HCT116 (cell line): ENCODE measurements at regions not wholly inside any gene's neighbourhood (a gene's known extent, or its start where the extent isn't known, plus 50 kb on each side); places are given as distances from the start of the nearest gene placed in this dataset.
"Not testable (repeated sequence)": the region's sequence is repeated elsewhere in the genome, so short reads cannot be mapped to it uniquely, and the experiment has no call there.

Experiments
- ATAC-seq: fragments of 200-7000 bp; cut with Tn5 transposase; 2 replicates; pipeline ENCODE4 v1.9.1; 2020; ENCODE audit warnings: mild to moderate bottlenecking, moderate library complexity
- BruUV-seq: library from RNA; stranded (reverse); fragments of 400-500 nt; replicated peaks from 2 replicates; lab custom pipeline; 2021; lab: Mats Ljungman, UMichigan
- CTCF ChIA-PET: fragments of 300-600 bp; sonication (Branson Sonifier 250); formaldehyde crosslinking; loops from one replicate; lab custom pipeline; 2021; ENCODE audit warnings: antibody characterized with exemption; lab: Charles Lee
- POLR2A ChIA-PET: fragments of 300-600, 350-600 bp; sonication (Branson Sonifier 250); formaldehyde crosslinking; loops from one replicate; lab custom pipeline; 2021; ENCODE audit warnings: antibody characterized with exemption; lab: Charles Lee
- RAD21 ChIA-PET, 2 experiments: fragments of 300-600 bp; sonication (Branson Sonifier 250); formaldehyde crosslinking; loops; one replicate each; lab custom pipeline; 2023; ENCODE audit warnings: low total read pairs in 2 of 2; ENCODE audit not compliant: uncharacterized antibody in 2 of 2, unreplicated experiment in 2 of 2, low non-redundant PET in 1 of 2; lab: Charles Lee
- DNase-seq: peaks from one replicate; pipeline ENCODE4 v3.0.0-alpha.2; 2010; ENCODE audit warnings: low read depth, low spot score
- H2AFZ ChIP-seq: fragments of 200-600 bp; shearing (Covaris generic), sonication (generic); 2 replicates; pipeline ENCODE4 v1.6.1; 2017; ENCODE audit warnings: low read depth, mixed run types, mixed read lengths, antibody characterized with exemption, low read length; ENCODE audit not compliant: poor library complexity, severe bottlenecking
- H3K27ac ChIP-seq: 2 replicates; pipeline ENCODE4 v1.5.1; 2012; ENCODE audit warnings: low read depth, low read length
- H3K27me3 ChIP-seq: fragments of 200-600 bp; sonication (generic); 2 replicates; pipeline ENCODE4 v1.6.1; 2016; ENCODE audit warnings: mixed run types, low read length, mixed read lengths; ENCODE audit not compliant: insufficient read depth
- H3K36me3 ChIP-seq, 2 experiments: fragments of 200-500 bp in 1 of 2; fragments of 200-600 bp in 1 of 2; sonication (Bioruptor generic) in 1 of 2; sonication (generic) in 1 of 2; 2 replicates each; pipeline versions ENCODE4 v1.5.1 to v1.6.1; 2014 to 2016; ENCODE audit warnings: low read length in 2 of 2, inconsistent platforms in 1 of 2, mixed read lengths in 1 of 2, mixed run types in 1 of 2; ENCODE audit not compliant: insufficient read depth in 2 of 2, control insufficient read depth in 1 of 2
- H3K4me1 ChIP-seq, 2 experiments: fragments of 200-600 bp in 1 of 2; sonication (generic) in 1 of 2; 2 replicates each; pipeline versions ENCODE4 v1.5.1 to v1.6.1; 2012 to 2017; ENCODE audit warnings: low read length in 2 of 2, inconsistent platforms in 1 of 2, mild to moderate bottlenecking in 1 of 2, mixed read lengths in 1 of 2, mixed run types in 1 of 2, moderate library complexity in 1 of 2; ENCODE audit not compliant: insufficient read depth in 2 of 2, control insufficient read depth in 1 of 2
- H3K4me2 ChIP-seq: fragments of 200-600 bp; sonication (generic); 2 replicates; pipeline ENCODE4 v1.6.1; 2017; ENCODE audit warnings: mixed run types, low read length, mixed read lengths
- H3K4me3 ChIP-seq, 2 experiments: fragments of 200-600 bp in 1 of 2; sonication (generic) in 1 of 2; replicated peaks in 1 of 2; 2 replicates each; pipeline ENCODE4 v1.5.1; 2011 to 2016; ENCODE audit warnings: low read length in 2 of 2, control low read depth in 1 of 2, low read depth in 1 of 2, mild to moderate bottlenecking in 1 of 2, mixed read lengths in 1 of 2, mixed run types in 1 of 2
- H3K79me2 ChIP-seq: fragments of 200-600 bp; sonication (generic); 2 replicates; pipeline ENCODE4 v1.6.1; 2017; ENCODE audit warnings: mild to moderate bottlenecking, mixed run types, low read length, moderate library complexity, mixed read lengths; ENCODE audit not compliant: insufficient read depth
- H3K9ac ChIP-seq: fragments of 200-600 bp; sonication (generic); 2 replicates; pipeline ENCODE4 v1.6.1; 2016; ENCODE audit warnings: low read length, mixed read lengths
- H3K9me2 ChIP-seq: fragments of 200-600 bp; sonication (generic), shearing (Covaris generic); 2 replicates; pipeline ENCODE4 v1.6.1; 2017; ENCODE audit warnings: mixed run types, mild to moderate bottlenecking, moderate library complexity; ENCODE audit not compliant: insufficient read depth
- H3K9me3 ChIP-seq, 2 experiments: fragments of 200-500 bp in 1 of 2; fragments of 200-600 bp in 1 of 2; sonication (Bioruptor generic) in 1 of 2; sonication (generic) in 1 of 2; 2 replicates each; pipeline ENCODE4 v1.6.1; 2014 to 2017; ENCODE audit warnings: low read length in 2 of 2, mixed read lengths in 2 of 2, inconsistent platforms in 1 of 2, low read depth in 1 of 2, mild to moderate bottlenecking in 1 of 2, mixed run types in 1 of 2, moderate library complexity in 1 of 2; ENCODE audit not compliant: control insufficient read depth in 1 of 2, insufficient read depth in 1 of 2
- H4K20me1 ChIP-seq: fragments of 200-600 bp; sonication (generic), shearing (Covaris generic); 2 replicates; pipeline ENCODE4 v1.6.1; 2017; ENCODE audit warnings: mixed run types, mild to moderate bottlenecking, moderate library complexity; ENCODE audit not compliant: insufficient read depth
- EGR1 ChIP-seq: IDR thresholded peaks from 2 replicates; pipeline ENCODE4 v1.6.1; 2012; ENCODE audit warnings: low read depth
- EZH2phosphoT487 ChIP-seq: fragments of 200-600 bp; IDR thresholded peaks from 2 replicates; pipeline ENCODE4 v1.6.1; 2018; ENCODE audit warnings: antibody characterized with exemption, borderline replicate concordance
- REST ChIP-seq: IDR thresholded peaks from 2 replicates; pipeline ENCODE4 v1.6.1; 2012; ENCODE audit warnings: low read depth
- intact Hi-C: fragments of 100-400 bp; cut with micrococcal nuclease; formaldehyde crosslinking; loops from 2 replicates; pipeline ENCODE4 v1.10.0; 2022

- H3K27ac ChIP-seq, H3K9ac ChIP-seq, H3K9me3 ChIP-seq, H3K79me2 ChIP-seq, H2AFZ ChIP-seq, H3K36me3 ChIP-seq, DNase-seq, intact Hi-C loops, H4K20me1 ChIP-seq, CTCF ChIA-PET, RAD21 ChIA-PET, H3K4me2 ChIP-seq, ATAC-seq, H3K4me1 ChIP-seq, H3K9me2 ChIP-seq, BruUV-seq, H3K4me3 ChIP-seq, POLR2A ChIA-PET, H3K27me3 ChIP-seq: not testable (repeated sequence)
Observed at GRCh38 chrX:131157656-131158055, 99.5 kb downstream of the ARHGAP36 start.

GRCh38 chrX:131146702-131147101 lies 88.6 kb downstream of the ARHGAP36 start:
- DNase-seq = no peak
- TF ChIP-seq REST (peak; percentile 32), EGR1 (no peak), EZH2phosphoT487 (no peak)
- Histone ChIP-seq H3K27me3 (no peaks in the 10 kb centered on the region), H2AFZ (no peak overlapping the region), H3K79me2 (no peaks in the 10 kb centered on the region), H3K9me2 (no peaks in the 10 kb centered on the region), H3K9ac (no peak overlapping the region), H3K4me1 (no peaks in the 10 kb centered on the region), H3K27ac (no peak overlapping the region), H3K36me3 (no peaks in the 10 kb centered on the region), H3K4me2 (no peak overlapping the region), H3K4me3 (no peak overlapping the region), H3K9me3 (no peaks in the 10 kb centered on the region), H4K20me1 (no peaks in the 10 kb centered on the region)
- POLR2A ChIA-PET = no interaction called here
- intact Hi-C loops = no loop called here
- BruUV-seq = no TSS peak
- no peak for ATAC-seq
- CTCF ChIA-PET = no interaction called here
- RAD21 ChIA-PET = no interaction called here
